ENCODE measurements at regions not wholly inside any gene's neighbourhood (a gene's known extent, or its start where the extent isn't known, plus 50 kb on each side); places are given as distances from the start of the nearest gene placed in this dataset.
"Not testable (repeated sequence)": the region's sequence is repeated elsewhere in the genome, so short reads cannot be mapped to it uniquely, and the experiment has no call there.

GRCh38 chr1:94348386-94348785 lies 69.8 kb upstream of the ABCD3 start:
- not testable (repeated sequence) for TF ChIP-seq CTCF, POLR2A, EP300 (IDR thresholded peaks at IDR 0.05)

All from upper lobe of left lung (tissue), 4 donors.